EH (cell line): ENCODE measurements at regions not wholly inside any gene's neighbourhood (a gene's known extent, or its start where the extent isn't known, plus 50 kb on each side); places are given as distances from the start of the nearest gene placed in this dataset.

Experiments
- DNase-seq: peaks from one replicate; pipeline ENCODE4 v3.0.0-alpha.2; 2015; ENCODE audit warnings: low read depth

GRCh38 chr2:241943209-241943850 lies 73.8 kb downstream of the RTP5 start:
- DNase-seq: no peak

DNA sequence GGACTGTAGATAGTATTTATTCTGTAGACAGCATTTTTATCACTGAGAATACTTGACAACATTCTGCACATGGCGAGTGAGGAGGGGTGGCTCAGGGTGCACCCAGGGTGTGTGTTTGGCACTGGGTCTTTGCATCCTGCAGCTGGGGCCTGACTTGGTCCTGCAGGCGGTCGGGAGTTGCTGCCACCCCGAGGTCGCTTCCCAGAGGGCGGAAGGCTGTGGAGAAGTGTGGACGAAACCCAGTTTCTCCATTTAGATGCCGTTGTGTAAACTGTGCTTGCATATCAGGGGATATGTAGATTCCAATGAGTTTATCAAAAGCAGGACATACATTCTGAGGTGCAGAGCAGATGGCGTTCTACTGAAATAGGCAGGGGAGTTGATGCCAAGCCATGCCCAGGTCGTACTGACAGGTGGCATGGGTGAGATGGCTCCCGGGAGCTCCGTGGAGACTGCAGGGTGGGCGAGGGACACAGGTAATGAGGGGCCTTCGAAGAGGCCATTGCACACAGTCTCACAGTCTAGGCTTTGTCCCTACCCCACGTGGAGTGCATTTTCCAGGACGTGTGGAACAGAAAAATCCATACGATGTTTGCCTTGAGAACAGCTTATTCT lies 74.5 kb downstream of the RTP5 start:
- no peak for DNase-seq

GRCh38 chr2:241944821-241945220 lies 75.3 kb downstream of the RTP5 start:
- DNase-seq: no peak

DNA sequence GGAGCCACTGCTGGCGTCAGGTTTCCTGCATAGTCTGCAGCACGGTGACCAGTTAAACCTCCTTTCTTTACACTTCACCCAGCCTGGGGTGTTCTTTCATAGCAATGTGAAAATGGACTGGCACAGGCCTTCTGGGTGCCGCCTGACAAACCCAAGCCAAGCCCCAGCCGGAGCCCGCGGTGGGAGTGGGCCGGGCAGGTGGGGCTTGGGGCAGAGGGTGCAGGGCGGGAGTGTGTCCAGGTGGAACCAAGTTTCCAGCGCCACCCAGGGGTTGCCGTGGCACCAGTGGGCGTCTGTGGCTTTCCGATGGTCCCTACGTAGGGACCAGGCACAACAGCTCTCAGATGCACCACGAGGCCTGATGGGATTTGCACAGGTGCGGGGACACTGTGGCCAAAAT lies 75.8 kb downstream of the RTP5 start:
- DNase-seq: no peak

- DNase-seq: no peak
Observed at GRCh38 chr2:241945803-241946202, 76.3 kb downstream of the RTP5 start.

DNA sequence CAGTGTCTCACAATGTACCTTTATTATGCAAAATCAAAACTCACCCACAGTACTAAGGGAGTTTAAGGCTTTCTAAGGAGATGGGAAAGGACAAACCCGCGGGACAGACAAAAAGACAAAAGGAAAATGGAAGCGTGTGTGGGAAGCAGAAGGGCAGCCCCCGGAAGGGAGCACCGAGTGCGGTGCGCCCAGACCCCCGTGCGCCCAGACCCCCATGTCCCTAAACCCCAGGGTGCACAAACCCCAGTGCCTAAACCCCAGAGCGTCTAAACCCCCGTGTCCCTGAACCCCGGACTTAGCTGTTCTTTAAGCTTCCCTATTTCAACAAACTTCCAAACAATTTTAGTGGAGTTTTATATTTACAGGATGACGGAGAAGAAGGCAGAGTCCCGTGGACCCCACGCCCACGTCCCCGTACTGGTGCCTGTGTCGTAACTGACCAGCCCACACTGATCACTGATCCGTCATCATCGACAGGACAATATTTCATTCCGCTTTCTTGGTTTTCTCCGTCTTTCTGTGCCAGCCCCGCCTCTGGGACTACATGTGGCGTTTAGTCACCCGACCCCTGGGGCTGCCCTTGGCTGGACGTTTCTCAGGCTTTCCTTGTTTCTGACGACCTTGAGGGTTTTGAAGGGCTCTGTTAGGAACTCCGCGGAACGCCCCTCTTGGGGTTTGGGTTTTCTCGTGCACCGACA lies 76.9 kb downstream of the RTP5 start:
- no peak for DNase-seq

- DNase-seq: no peak
Observed at GRCh38 chr2:241947004-241947350, 77.4 kb downstream of the RTP5 start.

DNA sequence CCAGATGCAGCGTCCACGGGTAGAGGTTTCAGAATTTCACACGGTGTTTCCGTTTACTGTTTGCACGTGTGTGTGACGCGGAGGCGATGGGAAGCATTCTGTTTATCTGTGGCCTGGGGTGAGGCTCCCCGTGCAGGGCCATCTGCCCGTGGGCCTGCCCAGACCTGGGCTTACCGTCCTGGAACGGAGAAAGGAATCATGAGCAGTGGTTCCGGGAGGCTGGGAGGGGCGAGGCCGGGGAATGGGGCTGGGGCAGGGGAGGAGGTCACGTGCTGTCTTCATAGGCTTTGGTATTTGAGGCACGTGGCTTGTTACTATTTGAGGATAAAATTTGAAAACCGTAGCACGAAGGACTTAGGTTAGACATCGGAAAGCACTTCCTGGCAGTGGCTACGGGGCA lies 77.9 kb downstream of the RTP5 start:
- DNase-seq: no peak

DNA sequence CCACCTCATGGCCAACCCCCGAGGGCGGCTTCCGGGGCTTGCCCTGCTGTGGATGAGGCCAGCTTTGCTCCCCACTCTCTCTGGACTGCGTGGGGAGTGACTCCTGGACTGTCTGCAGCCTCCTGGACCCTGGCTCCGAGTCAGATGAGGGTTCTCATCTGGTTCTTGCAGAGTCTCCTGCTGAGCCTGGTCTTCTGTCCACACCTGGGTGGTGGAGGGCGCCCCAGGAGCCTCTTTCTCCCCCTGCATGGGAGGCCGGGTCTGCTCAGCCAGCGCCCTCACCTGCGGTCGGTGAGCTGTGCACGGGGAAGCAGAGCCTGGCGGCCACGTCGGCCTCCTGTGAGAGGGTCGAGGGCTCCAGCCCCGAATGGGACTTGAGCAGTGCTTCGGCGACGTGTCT lies 78.3 kb downstream of the RTP5 start:
- DNase-seq: no peak

- no peak for DNase-seq
Observed at GRCh38 chr2:241948299-241948897, 78.9 kb downstream of the RTP5 start.

GRCh38 chr2:241948901-241949735 lies 79.6 kb downstream of the RTP5 start:
- DNase-seq: no peak

- no peak for DNase-seq
Observed at GRCh38 chr2:241949736-241950412, 80.3 kb downstream of the RTP5 start.

DNA sequence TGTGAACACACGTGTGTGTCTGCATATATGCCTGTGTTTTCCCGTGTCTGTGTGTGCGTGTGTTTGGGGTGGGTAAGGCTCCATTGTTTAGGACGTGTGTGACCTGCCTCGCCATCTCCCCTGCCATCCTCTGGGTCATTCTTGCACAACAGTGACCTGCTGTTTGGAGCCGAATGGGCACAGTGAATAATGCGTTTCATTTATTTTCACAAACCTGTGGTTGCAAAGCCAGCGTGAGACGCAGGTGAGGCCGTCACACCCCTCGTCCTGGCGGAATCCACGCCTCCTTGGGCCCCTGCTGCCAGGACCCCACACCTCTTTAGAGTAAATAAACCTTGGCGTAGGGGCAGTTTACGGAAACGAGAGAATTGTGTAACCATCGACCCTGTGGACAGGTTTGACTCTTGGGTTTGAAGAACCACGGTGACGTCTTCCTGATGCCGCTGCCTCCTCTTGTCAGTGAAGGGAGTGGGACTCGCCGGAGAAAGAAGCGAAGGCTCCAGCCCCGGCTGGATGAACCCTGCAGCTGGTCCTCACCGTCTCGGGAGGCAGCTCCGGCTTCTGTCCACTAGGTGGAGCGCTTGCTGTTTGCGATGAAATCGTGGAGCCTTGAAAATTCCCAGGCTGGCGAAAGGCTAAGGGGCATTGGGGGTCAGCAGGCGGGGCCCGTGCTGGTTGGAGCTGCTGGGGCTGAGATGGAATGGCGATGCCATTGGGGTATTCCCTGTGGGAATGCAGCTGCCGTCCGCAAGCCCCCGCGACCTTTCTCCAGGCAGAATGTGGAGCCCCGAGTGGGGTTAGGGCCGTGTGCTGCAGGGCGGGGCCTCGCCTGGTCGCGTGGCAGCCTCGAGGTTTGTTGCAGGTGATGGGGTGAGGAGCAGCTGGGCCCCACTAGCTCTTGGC lies 81.1 kb downstream of the RTP5 start:
- peak; percentile 64 for DNase-seq

DNA sequence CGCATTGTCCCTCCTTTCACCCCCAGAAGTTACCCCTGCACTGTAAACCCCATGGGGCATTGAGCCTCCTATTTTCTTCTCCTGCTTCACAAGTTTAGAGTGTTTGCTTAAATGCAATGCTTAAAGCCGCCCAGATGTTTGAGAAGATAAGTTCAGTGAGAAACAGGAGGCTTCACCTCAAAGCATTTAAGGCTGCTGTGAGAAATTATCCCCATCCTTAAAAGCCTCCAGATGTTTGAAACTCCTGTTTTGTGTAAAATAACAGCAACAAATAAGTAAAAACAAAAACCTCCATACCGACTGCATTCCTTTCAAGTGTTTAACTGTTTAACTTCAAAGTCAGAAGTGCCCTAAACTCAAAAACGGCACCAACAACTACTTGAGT lies 81.8 kb downstream of the RTP5 start:
- DNase-seq: no peak

DNA sequence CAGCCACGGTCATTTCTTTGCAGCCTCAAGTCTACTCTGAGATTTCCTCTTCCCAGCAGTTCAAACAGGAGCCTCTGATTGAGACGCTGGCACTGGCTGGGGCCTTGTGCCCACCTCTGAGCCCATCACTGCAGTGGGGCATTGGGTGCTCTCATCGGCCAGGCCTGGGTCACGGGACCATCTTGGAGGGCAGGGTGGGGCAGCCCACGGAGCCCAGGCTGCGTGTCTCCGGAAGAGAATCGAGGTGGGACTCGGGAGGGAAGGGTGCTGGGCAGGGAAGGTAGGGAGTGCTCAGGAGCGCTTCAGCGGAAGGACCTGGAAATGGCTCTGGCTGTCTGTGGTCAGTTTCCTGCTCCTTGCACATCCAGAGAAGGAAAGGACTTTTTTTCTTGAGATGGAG lies 82.4 kb downstream of the RTP5 start:
- no peak for DNase-seq

DNA sequence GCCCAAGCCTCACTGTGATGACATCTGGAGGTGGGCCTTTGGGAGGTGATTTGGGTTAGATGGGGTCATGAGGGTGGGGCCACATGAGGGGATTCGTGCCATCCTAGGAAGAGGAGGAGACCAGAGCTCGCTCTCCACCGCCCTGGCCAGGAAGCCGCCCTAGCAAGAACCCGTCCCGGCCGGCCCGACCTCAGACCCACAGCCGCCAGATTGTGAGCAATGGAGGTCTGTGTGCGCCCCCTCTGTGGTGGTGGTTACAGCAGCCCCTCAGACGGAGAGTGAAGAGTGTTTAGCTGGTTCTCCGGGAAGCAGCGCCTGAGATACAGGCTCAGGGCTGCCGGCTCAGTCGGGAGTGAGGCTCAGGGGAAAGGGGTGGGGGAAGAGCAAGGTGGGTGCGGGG lies 83.3 kb downstream of the RTP5 start:
- DNase-seq: no peak

DNA sequence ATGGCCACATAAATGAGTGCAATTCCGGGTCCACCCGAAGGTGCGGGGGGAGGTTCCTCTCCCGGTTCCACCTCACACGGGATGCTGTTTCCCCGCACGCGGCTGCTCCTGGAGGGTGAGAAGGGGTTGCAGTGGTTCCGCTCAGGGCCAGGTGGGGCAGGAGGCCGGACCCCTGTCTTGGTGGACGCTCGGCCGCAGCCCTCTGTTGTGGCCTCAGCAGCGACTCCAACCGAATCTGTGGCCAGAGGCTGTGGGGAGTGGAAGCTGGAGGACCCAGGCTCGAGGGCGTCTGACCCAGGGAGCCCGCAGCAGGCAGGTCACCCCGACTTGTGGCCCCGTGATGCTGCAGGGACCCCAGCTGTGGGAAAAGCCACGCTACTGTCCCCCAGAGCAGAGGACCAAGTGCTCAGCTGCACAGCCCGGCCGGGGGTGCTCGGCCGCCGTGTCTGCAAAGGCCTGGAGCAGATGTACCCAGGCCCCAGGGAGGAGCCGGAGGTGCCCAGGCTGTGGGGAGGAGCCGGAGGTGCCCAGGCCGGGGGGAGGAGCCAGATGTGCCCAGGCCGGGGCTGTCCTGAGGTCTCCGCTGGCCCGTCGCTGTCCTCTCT lies 83.9 kb downstream of the RTP5 start:
- DNase-seq: no peak

DNA sequence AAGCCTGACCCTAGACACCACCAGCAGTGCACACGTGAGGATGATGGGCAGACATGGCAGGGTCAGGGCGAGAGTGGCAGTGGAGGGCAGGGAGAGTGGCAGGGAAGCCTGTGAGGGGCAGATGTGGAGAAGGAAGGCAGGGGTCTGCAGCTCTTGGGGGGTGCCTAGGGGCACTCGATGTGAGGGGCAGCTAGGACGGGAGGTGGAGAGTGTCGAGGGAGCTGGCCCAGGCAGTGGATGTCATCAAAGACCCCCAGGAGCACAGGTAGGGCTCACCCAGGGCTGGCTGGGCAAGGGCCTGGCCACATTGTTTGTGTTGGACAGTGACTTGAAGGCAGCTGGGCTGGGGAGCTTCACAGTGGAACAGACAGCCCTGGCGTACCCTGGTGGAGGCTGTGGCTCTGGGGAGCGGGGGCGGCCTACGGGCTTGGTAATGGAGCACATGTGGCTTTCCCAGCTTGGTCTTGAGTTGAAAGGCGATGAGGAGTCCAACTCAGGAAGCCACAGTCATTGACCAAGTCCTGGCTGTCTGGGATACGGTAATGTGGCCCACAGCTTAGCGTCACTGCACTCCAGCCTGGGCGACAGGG lies 87.1 kb downstream of the RTP5 start:
- DNase-seq: no peak

DNA sequence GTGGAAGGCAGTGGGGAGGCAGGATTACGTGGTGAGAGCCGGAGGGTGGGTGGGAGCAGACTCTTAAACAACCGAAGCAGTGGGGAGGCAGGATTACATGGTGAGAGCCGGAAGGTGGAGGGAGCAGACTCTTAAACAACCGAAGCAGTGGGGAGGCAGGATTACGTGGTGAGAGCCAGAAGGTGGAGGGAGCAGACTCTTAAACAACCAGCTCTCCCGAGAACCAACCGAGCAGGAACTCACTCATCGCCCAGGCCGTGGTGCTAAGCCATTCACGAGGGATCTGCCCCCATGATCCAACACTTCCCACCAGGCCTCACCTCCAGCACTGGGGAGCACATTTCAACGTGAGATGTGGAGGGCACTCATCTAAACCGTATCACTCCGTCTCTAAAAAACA lies 87.7 kb downstream of the RTP5 start:
- no peak for DNase-seq
